ENCODE measurements at regions not wholly inside any gene's neighbourhood (a gene's known extent, or its start where the extent isn't known, plus 50 kb on each side); places are given as distances from the start of the nearest gene placed in this dataset.

DNA sequence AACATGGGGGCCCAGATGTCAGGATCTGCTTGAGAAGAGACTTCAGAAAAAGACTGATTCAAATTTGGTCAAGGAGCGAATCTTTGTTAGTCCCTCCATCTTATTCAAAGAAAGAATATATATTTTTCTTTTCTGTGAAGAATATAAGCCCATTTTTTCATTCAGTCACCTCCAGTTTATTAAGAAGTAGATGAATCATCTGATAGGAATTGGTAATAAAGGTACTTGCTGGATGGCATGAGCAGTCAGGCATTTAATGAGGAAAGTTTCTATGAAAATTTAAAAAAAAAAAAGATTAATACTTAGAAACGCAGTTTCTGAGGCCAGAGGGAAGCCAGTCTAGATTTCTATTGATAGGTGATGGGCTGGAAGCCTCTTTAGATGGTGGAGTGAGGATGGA is 373.1 kb upstream of the SMC2 start (continued):
- TF ChIP-seq, protein P1, sequence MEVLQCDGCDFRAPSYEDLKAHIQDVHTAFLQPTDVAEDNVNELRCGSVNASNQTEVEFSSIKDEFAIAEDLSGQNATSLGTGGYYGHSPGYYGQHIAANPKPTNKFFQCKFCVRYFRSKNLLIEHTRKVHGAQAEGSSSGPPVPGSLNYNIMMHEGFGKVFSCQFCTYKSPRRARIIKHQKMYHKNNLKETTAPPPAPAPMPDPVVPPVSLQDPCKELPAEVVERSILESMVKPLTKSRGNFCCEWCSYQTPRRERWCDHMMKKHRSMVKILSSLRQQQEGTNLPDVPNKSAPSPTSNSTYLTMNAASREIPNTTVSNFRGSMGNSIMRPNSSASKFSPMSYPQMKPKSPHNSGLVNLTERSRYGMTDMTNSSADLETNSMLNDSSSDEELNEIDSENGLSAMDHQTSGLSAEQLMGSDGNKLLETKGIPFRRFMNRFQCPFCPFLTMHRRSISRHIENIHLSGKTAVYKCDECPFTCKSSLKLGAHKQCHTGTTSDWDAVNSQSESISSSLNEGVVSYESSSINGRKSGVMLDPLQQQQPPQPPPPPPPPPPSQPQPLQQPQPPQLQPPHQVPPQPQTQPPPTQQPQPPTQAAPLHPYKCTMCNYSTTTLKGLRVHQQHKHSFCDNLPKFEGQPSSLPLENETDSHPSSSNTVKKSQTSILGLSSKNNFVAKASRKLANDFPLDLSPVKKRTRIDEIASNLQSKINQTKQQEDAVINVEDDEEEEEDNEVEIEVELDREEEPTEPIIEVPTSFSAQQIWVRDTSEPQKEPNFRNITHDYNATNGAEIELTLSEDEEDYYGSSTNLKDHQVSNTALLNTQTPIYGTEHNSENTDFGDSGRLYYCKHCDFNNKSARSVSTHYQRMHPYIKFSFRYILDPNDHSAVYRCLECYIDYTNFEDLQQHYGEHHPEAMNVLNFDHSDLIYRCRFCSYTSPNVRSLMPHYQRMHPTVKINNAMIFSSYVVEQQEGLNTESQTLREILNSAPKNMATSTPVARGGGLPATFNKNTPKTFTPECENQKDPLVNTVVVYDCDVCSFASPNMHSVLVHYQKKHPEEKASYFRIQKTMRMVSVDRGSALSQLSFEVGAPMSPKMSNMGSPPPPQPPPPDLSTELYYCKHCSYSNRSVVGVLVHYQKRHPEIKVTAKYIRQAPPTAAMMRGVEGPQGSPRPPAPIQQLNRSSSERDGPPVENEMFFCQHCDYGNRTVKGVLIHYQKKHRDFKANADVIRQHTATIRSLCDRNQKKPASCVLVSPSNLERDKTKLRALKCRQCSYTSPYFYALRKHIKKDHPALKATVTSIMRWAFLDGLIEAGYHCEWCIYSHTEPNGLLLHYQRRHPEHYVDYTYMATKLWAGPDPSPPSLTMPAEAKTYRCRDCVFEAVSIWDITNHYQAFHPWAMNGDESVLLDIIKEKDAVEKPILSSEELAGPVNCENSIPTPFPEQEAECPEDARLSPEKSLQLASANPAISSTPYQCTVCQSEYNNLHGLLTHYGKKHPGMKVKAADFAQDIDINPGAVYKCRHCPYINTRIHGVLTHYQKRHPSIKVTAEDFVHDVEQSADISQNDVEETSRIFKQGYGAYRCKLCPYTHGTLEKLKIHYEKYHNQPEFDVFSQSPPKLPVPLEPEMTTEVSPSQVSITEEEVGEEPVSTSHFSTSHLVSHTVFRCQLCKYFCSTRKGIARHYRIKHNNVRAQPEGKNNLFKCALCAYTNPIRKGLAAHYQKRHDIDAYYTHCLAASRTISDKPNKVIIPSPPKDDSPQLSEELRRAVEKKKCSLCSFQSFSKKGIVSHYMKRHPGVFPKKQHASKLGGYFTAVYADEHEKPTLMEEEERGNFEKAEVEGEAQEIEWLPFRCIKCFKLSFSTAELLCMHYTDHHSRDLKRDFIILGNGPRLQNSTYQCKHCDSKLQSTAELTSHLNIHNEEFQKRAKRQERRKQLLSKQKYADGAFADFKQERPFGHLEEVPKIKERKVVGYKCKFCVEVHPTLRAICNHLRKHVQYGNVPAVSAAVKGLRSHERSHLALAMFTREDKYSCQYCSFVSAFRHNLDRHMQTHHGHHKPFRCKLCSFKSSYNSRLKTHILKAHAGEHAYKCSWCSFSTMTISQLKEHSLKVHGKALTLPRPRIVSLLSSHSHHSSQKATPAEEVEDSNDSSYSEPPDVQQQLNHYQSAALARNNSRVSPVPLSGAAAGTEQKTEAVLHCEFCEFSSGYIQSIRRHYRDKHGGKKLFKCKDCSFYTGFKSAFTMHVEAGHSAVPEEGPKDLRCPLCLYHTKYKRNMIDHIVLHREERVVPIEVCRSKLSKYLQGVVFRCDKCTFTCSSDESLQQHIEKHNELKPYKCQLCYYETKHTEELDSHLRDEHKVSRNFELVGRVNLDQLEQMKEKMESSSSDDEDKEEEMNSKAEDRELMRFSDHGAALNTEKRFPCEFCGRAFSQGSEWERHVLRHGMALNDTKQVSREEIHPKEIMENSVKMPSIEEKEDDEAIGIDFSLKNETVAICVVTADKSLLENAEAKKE (CRISPR knock-in tag; IDR thresholded peaks at IDR 0.05): no peak
- TF ChIP-seq, protein P2, sequence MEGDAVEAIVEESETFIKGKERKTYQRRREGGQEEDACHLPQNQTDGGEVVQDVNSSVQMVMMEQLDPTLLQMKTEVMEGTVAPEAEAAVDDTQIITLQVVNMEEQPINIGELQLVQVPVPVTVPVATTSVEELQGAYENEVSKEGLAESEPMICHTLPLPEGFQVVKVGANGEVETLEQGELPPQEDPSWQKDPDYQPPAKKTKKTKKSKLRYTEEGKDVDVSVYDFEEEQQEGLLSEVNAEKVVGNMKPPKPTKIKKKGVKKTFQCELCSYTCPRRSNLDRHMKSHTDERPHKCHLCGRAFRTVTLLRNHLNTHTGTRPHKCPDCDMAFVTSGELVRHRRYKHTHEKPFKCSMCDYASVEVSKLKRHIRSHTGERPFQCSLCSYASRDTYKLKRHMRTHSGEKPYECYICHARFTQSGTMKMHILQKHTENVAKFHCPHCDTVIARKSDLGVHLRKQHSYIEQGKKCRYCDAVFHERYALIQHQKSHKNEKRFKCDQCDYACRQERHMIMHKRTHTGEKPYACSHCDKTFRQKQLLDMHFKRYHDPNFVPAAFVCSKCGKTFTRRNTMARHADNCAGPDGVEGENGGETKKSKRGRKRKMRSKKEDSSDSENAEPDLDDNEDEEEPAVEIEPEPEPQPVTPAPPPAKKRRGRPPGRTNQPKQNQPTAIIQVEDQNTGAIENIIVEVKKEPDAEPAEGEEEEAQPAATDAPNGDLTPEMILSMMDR (conservative IDR thresholded peaks at IDR 0.05; ENCODE audit: low read depth in 2 of 2): no peak

DNA sequence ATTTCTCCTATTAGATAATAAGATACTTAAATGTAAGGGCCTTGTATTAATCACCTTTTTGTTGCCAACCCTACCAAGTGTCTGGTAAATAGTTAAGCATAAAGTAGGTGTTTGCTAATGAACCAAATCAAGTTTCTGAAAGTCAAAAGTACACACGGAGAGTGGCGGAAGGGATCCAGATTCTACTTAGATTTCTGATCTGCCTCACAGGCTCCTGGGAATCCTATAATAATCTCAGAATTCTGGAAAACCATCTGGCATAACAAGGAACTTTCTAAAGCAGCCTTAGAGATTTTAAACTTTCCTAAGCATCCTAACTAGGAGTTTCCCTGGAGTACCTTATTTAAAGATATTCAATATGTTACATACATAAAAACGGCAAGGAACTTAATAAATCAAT is 363.2 kb upstream of the SMC2 start:
- Mint-ChIP-seq H3K27ac (no peak overlapping the region), H3K27me3 (ENCODE audit: insufficient read depth, low read depth, poor library complexity) (peaks cover 2% of the 10 kb centered on the region), H3K9me3 (peaks cover 92% of the 10 kb centered on the region), H3K36me3 (ENCODE audit: low read depth) (peaks cover 23% of the 10 kb centered on the region; the same call in 2 of the 3 replicates), H3K4me1 (no peaks in the 10 kb centered on the region), H3K4me3 (no peak overlapping the region)
- Histone ChIP-seq H3K4me3 (no peak overlapping the region), H3K9me2 (ENCODE audit: insufficient read depth) (no peaks in the 10 kb centered on the region), H4K20me1 (replicated peaks; ENCODE audit: insufficient read depth) (no peaks in the 10 kb centered on the region), H3K79me2 (replicated peaks; ENCODE audit: insufficient read depth) (no peaks in the 10 kb centered on the region), H2AFZ (no peak overlapping the region), H3K4me2 (no peak overlapping the region), H3K4me1 (ENCODE audit: insufficient read depth) (no peaks in the 10 kb centered on the region), H3K27me3 (ENCODE audit: insufficient read depth) (no peaks in the 10 kb centered on the region), H3K27ac (ENCODE audit: low read depth) (no peak overlapping the region), H3K36me3 (ENCODE audit: insufficient read depth) (peaks cover 6% of the 10 kb centered on the region; the same call in 1 of the 2 replicates), H3F3A (replicated peaks; ENCODE audit: low read depth) (no peaks in the 10 kb centered on the region)
- no peak for ATAC-seq
- TF ChIP-seq JUNB (IDR thresholded peaks at IDR 0.05; ENCODE audit: unreplicated experiment): no peak
- TF ChIP-seq, protein P1 (CRISPR knock-in tag; IDR thresholded peaks at IDR 0.05): no peak
- no peak for DNase-seq (ENCODE audit: low spot score)
